ENCODE measurements at regions not wholly inside any gene's neighbourhood (a gene's known extent, or its start where the extent isn't known, plus 50 kb on each side); places are given as distances from the start of the nearest gene placed in this dataset.
"Not testable (repeated sequence)": the region's sequence is repeated elsewhere in the genome, so short reads cannot be mapped to it uniquely, and the experiment has no call there.

DNA sequence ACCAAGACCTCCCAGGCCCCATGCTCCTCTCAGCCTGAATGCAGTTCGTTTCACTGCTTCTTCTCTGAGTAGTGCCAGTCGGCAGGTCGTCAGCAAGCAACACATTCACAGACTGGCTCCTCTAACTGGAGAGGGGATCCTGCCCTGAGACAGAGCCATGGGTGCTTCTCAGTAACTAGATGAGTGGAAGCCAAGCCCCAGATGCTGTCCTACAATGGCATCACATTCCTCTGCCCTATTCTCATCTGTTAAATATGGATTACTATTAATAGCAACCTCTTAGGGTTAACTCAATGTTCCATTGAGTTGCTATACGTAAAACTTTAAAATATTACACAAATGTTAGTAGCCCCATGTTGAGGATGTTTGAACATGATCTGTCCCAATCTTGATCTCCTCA lies 84.2 kb upstream of the S1PR1 start:
- no peak for DNase-seq (ENCODE audit: low read depth in 2 of 2)

DNA sequence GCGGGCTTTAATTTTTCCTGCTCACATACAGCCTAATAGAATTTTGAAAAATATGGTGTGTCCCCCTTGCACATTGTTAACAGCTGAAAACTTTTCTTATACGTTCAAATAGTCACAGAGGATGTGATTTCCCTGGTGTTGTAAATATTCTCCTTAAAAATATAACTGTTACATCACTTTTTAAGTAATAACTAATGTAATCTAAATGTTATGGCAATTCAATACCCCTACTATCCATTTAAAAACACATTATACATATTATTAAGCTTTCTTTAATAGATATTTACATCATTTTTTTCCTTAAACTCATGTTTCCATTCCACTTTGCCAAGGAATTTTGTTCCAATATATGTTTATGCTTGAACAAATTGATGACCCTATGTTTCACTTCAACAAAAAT lies 85.5 kb upstream of the S1PR1 start:
- DNase-seq (ENCODE audit: low read depth in 2 of 2), result no peak

DNA sequence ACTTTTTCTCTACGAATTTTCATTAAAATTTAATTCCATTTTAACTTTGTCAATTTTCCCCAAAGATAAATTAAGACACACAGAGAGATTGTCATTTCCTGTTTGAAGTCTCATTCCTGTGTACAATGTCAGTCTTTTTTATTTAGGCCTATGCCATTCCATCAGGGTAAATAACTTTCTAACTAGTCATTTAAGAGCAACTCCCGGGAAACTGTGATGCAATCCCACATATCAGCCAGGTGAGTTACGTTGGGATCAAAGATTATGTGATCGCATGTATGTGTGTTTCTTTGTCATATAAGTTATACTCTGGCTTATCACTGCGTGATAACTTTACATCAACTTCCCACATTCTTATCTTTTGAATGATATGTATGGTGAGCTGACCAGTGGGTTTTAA lies 86.1 kb upstream of the S1PR1 start:
- no peak for DNase-seq (ENCODE audit: low read depth in 2 of 2)

DNA sequence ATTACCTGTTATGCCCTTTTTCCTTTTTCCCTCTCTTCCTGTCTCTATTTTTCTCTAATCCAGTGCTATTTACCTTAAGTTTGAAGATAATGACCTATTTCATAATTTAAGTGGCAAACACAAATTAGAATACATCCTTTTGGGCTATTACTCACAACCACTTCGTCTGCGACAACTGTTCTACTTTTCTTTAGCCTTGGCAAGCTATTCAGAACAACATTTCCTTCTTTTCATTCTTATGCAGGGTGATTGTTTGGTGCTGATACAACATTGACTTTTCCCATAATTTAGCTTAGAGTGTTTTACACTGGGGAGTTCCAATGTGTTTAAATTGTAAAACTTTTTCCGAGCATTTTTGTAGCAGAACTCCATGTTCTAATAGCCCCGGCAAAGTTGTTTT lies 86.6 kb upstream of the S1PR1 start:
- DNase-seq (ENCODE audit: low read depth in 2 of 2), result no peak

DNA sequence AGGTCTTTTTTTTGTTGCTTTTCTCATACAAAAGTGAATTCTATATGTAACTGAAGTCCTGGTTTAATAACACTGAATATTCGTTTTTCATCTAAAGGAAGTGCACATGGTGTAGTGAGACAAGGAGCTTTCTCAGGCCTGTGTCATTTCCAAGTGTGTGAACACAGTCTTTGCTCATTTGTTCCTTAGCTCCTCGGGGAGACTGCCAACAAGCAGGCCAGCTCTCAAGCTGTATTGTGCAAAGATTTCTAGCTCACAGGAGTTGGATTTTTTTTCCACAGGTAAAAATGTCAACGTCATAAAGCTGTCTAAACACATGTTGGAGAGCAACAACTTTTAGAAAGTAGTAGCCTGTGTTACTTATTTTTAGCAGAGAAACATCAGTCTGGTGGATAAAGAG lies 87.8 kb upstream of the S1PR1 start:
- DNase-seq (ENCODE audit: low read depth in 2 of 2), result no peak

DNA sequence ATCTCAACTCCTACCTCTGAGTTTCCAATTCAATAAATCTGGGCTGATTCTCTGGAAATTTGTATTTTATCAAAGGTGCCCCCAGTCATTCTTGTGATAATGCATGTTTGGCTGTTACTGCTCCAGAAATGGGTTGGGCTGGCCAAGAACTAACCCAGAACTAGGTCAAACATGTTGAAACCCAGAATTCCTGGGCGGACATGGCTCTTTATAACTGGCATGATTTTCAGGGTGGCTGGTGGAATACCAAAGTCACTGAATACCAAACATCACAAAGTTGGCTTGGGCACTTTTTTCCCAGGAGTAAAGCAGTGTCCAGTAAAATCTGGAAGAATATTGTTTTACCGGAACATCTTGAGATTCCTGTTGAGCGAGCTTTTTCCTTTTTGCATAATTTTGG lies 89.4 kb upstream of the S1PR1 start:
- DNase-seq (ENCODE audit: low read depth in 2 of 2), result no peak

DNA sequence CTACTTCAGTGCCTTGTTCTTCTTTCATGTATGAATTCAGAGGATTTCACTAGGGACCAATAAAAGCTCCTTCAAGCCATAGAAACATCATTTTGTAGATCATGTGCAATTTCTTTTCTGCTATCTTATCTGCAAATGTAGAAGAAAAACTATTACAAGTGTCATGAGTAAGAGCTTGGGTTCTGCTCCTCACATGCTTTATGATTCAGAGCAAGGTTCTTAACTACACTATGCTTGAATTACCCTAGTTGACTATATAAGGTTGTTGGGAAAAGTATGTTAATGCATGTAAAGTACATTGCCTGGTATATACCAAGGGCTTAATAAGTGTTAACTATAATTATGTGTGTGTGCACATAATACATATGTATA lies 91.4 kb upstream of the S1PR1 start:
- no peak for DNase-seq (ENCODE audit: low read depth in 2 of 2)

DNA sequence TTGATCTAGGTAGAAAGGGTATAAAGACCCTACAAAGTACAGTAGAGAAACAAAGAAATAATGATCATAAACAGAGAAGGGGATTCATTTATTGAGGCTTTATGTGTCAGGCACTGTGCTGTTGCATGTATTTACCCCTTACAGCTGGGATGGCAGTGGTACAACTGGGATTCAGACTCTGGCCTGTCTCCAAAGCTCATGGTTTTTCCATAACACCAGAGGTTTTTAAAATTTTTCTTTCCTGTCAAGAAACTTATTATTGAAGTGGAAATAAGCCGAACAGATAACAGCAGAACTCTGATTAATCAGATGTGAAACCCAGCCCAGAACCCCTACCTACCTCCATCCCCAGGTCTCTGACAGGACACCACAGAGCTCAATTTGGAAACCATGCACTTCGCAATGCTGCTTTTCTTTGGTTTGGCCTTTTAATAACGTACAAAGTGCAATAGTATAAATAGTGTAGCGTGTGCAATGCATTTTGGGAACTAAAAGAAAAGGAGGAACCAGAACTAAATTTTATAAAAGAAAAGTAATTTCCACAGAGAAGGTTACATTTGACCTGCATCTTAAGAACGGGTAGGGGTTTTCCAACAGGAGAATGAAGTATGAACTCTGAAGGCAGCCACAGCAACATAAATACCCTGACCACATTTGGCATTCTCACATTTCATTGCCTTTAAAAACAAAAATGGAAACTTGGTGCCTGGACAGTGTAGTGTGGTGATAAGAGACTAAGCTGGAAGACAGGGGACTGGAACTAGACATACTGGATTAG lies 92.0 kb upstream of the S1PR1 start:
- no peak for DNase-seq (ENCODE audit: low read depth in 2 of 2)

DNA sequence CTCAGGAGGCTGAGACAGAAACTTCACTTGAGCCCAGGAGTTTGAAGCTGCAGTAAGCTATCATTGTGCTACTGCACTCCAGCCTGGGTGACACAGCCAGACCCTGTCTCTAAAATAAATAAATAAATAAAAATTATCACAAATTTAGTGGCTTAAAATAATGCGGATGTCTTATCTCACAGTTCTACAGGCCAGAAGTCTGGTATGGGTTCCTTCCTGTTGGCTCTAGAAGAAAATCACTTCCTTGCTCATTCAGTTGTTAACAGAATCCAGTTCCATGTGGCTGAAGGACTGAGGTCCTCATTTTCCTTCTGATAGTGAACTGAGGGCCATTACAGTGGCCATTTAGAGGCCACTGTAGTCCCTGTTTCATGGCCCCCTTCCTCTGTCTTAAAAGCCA lies 94.6 kb upstream of the S1PR1 start:
- DNase-seq (ENCODE audit: low read depth in 2 of 2), result no peak

DNA sequence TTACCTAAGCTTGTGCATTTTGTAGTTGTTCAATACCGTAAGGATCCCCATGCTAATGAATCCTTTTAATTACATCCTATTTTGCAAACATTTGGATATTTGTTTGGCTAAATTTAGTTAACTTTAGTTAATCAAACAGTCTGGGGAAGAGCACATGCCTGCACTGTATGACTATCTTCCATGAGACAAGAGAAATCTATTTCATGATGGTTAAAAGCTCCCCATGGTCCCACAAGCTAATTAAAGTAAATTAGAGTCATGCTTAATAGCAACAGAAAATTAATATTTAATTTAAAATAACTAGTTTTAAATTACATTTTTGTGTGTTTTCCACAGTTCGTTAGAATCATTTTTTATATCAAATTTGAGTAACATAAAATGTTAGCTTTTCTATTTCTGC lies 95.4 kb upstream of the S1PR1 start:
- DNase-seq (ENCODE audit: low read depth in 2 of 2), result no peak

DNA sequence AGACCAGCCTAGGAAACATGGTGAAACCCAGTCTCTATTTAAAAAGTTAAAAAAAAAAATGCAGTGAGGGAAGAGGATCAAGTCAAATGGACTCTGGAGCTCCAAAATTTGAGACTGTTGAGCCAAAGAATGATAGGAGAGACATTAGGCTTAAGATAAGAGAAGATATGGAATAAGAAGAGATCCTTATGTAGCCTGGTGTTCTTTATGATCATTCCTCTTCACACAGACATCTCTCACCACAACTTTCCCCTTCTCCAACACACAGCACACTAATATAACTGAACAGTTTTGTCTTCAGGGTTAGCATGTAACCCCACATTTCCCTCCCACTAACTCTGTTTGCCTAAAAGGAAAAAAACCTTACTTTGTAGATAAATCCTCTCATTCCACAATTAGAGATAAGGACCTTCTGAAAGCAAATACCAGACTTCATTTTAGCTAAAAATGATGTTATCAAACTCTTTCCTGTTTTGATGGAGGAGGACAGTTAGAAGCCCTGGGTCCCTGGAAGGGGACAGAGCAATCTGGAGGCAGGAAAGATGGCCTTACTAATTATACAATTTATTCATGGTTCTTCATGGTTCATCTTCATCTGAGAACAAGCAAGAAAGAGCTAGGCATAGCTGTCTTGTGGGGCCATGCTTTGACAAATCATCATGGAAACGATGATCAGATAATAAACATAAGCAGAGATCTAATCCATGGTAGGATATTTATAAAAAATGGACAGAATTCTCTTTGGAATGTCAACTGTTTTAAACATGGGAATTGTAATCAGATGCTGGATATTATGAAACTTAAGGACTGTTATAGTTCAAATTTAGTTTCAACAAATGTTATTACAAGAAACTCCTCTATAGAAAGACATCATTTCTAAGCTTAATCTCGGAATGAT lies 96.7 kb upstream of the S1PR1 start:
- no peak for DNase-seq (ENCODE audit: low read depth in 2 of 2)

DNA sequence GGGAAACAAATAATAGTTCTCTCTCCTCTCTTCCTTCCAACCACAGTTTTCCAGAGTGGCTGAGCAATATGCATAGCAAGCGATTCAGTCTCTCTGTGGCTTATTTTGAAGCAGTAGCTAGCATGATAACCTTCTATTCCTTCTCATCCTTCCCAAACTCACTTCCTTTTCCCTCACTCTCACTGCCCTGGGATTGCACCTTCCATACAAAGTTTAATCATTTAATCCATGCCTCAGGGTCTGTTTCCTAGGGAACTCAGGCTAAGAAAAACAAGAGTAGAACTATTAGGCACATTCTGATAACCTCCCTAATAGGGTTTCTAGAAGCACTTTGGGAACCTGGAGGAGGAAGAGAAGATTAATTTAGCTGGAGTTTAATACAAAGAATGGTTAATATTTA lies 97.7 kb upstream of the S1PR1 start:
- DNase-seq (ENCODE audit: low read depth in 2 of 2), result no peak

DNA sequence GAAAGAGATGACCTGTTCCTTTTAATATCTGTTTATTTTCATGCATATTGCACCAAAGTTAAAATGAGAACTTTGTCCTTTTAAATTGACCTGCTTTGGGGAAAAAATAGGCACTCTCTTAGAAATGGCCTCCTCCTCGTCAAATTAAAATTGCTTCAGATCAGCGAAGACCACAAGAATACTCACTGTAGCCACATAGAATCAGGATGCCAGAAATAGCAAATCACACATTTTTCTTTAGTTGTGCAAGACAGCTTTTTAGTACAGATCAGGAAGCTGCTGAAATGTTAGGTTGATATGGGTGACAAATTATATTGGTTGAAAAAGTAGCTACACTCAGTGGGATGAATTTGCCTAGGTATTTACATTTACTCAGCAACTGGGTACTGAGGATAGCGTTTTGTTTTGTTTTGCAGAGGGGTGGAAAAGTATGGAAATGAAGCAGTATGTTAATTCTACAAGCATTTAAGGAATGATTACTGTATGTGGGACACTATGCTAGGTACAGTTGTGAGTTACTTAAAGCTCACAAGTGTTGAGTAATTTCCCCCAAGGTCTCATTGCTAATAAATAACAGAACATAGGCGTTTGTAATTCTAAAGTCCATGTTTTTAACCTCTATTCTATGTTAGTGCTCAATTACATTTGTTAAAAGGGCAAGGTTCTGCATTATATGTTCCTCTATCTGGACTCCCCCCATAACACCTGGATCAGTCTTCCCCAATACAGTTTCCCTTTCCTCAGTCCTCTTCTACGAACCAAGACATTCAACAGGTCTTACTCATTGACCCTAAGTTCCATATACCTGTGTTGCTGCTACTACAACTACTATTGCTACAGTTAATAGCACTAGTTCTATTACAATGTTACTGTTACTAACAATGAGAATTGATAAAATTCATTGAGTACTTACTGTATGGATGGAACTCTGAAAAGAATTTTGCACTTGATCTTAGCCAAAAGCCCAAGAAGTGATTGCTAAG lies 99.4 kb upstream of the S1PR1 start:
- DNase-seq (ENCODE audit: low read depth in 2 of 2), result no peak

DNA sequence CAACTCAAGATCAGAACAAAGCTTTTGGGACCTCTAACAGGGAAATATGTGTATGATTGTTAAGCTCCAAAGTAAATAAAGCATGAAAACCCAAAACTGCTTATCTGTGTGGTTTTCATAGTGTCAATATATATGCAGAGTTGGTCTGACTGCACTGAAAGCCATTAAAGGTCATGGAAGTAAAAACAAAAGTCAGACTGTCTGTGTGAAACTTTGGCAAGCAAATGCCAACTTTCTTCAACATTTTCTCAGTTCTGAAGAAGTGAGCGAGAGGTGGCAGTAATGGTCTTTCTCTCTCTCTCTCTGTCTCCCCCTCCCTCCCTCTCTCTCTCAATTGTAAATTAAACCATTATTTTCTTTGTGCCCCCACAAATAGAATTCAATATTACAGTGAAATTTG lies 100.1 kb upstream of the S1PR1 start:
- DNase-seq (ENCODE audit: low read depth in 2 of 2), result no peak

DNA sequence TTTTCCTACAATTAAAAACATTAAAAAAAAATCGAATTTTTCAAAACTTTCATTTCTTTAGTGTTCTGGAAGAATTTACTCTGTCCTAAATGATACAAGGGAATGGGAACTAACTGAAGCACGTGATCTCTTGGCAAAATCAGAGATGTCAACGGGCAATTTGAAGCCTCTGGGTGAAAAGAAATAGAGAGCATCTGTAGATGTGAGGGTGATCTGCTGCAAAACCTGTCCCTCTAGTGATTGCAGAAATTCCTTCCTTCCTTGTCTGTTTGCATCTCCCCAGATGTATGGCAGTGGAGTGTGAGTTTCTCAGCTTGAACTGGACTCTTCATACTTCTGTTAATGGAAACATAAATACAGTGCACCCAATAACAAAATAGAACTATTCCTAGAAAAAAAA lies 100.5 kb upstream of the S1PR1 start:
- DNase-seq (ENCODE audit: low read depth in 2 of 2), result no peak

DNA sequence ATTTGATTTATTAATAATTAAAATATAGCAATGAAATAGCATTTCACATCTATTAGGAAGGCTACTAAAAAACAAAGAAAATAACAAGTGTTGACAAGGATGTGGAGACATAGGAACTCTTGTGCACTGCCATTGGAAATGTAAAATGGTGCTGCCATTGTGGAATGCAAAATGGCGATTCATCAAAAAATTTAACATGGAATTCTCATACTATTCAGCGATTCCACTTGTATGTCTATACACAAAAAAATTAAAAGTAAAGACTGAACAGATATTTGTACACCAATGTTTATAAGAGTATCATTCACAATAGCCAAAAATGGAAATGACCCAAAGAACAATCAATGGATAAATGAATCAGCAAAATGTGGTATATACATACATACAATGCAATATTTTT lies 101.3 kb upstream of the S1PR1 start:
- DNase-seq (ENCODE audit: low read depth in 2 of 2), result no peak

DNA sequence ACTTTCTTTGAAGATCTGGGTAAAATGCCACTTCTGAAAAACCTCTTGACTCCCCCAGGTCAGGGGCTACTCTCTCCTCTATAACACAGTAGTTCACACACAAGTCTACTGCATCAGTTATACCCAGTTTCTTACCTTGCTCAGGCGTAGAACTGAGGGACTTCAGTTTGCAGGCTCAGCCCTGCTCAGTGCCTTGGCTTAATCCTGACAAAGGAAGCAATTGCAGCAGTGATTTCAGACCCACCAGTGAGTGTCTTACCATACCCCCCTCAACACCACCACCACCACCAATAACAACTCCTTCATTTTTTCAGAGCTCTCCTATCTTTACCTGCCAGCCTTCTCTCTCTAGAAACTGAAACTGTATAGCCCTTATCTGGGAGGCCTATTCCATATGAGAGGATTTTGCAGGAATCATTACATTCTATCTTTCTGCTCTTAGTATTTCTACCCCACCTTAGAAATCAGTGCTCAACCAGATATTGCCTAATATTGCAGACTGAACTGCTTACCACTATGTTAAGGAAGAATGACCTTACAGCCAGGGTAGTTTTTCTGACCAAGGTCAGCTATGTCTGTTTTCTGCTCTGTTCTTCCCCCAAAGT lies 105.5 kb upstream of the S1PR1 start:
- no peak for DNase-seq (ENCODE audit: low read depth in 2 of 2)

DNA sequence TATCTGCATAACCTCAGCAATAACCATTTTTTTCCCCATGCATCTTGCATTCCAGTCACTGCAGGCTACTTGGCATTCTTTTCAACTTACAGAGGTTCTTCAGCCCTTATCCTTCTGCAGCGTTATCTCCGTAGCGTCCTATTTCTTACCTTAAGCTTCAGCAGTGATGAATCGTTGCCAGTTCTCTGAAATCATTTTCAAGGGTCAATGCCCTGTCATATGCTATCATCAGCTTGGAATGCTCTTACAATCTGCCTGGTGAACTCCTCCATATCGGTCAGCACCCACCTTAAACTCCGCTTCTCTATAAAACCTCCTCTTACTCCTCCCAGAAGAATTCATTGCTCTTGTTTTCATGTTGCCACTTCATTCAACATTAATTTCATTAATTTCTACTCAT lies 105.1 kb upstream of the DPH5 start:
- DNase-seq (ENCODE audit: low read depth in 2 of 2), result no peak

DNA sequence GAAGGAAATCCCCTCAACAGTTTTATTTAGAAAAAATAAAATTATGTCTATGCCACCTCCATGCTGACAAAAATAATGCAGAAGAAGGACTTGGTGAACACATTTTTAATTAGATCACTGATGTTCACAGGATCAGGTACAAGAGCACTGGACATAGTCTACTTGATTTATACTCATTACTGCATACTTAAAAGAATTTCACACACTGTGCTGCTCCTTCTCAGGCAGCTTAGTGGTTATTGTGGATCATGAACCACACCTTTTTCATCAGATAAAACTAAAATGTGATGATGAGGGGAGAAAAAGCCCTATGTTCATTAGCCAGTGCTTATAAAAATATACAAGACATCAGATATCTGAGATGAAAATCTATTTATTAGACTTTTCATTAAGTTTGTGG lies 103.3 kb upstream of the DPH5 start:
- DNase-seq (ENCODE audit: low read depth in 2 of 2), result no peak

DNA sequence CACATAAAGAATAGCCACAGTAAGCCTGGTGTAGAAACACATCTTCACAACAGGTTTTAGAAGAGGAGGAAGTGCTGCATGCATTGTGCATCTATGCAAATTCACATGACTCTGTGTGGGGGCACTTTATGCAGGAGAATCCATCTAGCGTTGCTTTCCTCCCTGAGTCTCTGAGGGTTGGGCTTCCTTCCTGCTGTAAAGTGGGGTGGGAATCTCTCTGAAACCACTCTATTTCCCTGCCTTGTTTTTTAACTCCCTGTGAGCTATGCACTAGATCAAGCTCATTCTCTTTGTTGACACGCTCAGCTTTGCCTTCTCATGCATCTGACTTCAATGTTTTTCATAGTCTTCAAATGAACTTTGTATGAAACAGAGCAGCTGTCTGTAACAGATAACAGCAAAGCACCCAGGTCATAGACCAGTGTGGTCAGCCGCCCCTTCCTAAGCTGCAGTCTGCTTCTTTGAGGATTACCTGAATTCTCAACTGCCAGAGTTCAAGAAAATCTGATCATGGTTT lies 102.7 kb upstream of the DPH5 start:
- no peak for DNase-seq (ENCODE audit: low read depth in 2 of 2)

DNA sequence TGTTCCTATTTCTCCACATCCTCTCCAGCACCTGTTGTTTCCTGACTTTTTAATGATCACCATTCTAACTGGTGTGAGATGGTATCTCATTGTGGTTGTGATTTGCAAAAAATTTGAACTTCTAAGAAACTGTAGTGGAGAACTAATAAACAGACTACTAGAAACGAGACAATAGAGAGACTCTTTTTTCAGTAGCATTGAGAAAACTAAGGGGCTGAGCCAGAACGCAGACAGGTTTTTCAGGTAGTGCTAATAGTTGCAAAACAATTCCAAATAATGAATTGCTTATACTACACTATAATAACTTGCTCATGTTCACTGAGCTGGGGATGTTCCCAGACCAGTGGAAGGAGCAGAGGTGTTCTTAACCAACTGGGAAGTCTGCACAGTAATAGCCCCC lies 98.8 kb upstream of the DPH5 start:
- DNase-seq (ENCODE audit: low read depth in 2 of 2), result no peak

DNA sequence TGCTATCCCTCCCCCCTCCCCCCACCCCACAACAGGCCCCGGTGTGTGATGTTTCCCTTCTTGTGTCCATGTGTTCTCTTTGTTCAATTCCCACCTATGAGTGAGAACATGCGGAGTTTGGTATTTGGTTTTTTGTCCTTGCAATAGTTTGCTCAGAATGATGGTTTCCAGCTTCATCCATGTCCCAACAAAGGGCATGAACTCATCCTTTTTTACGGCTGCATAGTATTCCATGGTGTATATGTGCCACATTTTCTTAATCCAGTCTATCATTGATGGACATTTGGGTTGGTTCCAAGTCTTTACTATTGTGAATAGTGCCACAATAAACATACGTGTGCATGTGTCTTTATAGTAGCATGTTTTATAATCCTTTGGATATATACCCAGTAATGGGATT lies 98.3 kb upstream of the DPH5 start:
- DNase-seq (ENCODE audit: low read depth in 2 of 2), result not testable (repeated sequence)

All from stimulated activated CD4-positive, alpha-beta T cell treated with anti-CD3 and anti-CD28 coated beads, Interleukin-15, amount 100 ng/mL, for 48 hours (primary cell).